IMR-90 (cell line): ENCODE measurements at regions not wholly inside any gene's neighbourhood (a gene's known extent, or its start where the extent isn't known, plus 50 kb on each side); places are given as distances from the start of the nearest gene placed in this dataset.

ENCODE experiments used
- ATAC-seq: fragments of 200-7000 bp; cut with Tn5 transposase; 2 replicates; pipeline ENCODE4 v1.9.1; 2020; ENCODE audit warnings: low read depth, mild to moderate bottlenecking, moderate library complexity
- BruUV-seq: library from RNA; stranded (reverse); fragments of 400-500 nt; replicated peaks from 2 replicates; lab custom pipeline; 2021; lab: Mats Ljungman, UMichigan
- CTCF ChIA-PET: fragments of 300-600 bp; formaldehyde crosslinking; extraction: SDS; loops from one replicate; lab custom pipeline; 2021; ENCODE audit warnings: antibody characterized with exemption; lab: Yijun Ruan, JAX
- POLR2A ChIA-PET: fragments of 300-600 bp; sonication (Branson Sonifier 250); formaldehyde crosslinking; loops from one replicate; lab custom pipeline; 2022; ENCODE audit warnings: antibody characterized with exemption; ENCODE audit not compliant: unreplicated experiment; lab: Charles Lee
- DNase-seq: peaks from one replicate; pipeline ENCODE4 v3.0.0; 2013
- H2AFZ ChIP-seq: replicated peaks from 2 replicates; pipeline ENCODE3; 2013; ENCODE audit warnings: low read length, mild to moderate bottlenecking; ENCODE audit not compliant: poor library complexity
- H2AK5ac ChIP-seq: 2 replicates; pipeline ENCODE4 v1.6.1; 2013; ENCODE audit warnings: low read depth, low read length, inconsistent platforms
- H2AK9ac ChIP-seq: replicated peaks from 2 replicates; pipeline ENCODE3; 2013; ENCODE audit warnings: mild to moderate bottlenecking, low read depth, low read length, moderate library complexity; ENCODE audit not compliant: poor library complexity
- H2BK120ac ChIP-seq: 2 replicates; pipeline ENCODE4 v1.6.1; 2013; ENCODE audit warnings: low read depth, low read length, inconsistent platforms
- H2BK15ac ChIP-seq: 3 replicates; pipeline ENCODE4 v1.6.1; 2013; ENCODE audit warnings: low read depth, low read length, inconsistent platforms
- H2BK20ac ChIP-seq: 2 replicates; pipeline ENCODE4 v1.6.1; 2013; ENCODE audit warnings: low read depth, mild to moderate bottlenecking, inconsistent platforms, low read length, moderate library complexity
- H2BK5ac ChIP-seq: 2 replicates; pipeline ENCODE4 v1.6.1; 2013; ENCODE audit warnings: mild to moderate bottlenecking, low read depth, low read length, inconsistent platforms; ENCODE audit not compliant: poor library complexity, severe bottlenecking
- H3K14ac ChIP-seq: replicated peaks from 2 replicates; pipeline ENCODE4 v1.6.1; 2013; ENCODE audit warnings: low read depth, low read length, inconsistent platforms
- H3K18ac ChIP-seq: 2 replicates; pipeline ENCODE4 v1.6.1; 2013; ENCODE audit warnings: low read depth, low read length, control low read depth
- H3K23ac ChIP-seq: 2 replicates; pipeline ENCODE4 v1.6.1; 2013; ENCODE audit warnings: low read depth, low read length, inconsistent platforms
- H3K27ac ChIP-seq: 2 replicates; pipeline ENCODE4 v1.5.1; 2013; ENCODE audit warnings: mild to moderate bottlenecking, control low read depth, low read length; ENCODE audit not compliant: insufficient read depth
- H3K27me3 ChIP-seq: 2 replicates; pipeline ENCODE4 v1.6.1; 2013; ENCODE audit warnings: low read length; ENCODE audit not compliant: control insufficient read depth, insufficient read depth
- H3K36me3 ChIP-seq: 2 replicates; pipeline ENCODE4 v1.6.1; 2013; ENCODE audit warnings: low read length, mixed read lengths; ENCODE audit not compliant: control insufficient read depth, insufficient read depth
- H3K4ac ChIP-seq: 2 replicates; pipeline ENCODE4 v1.6.1; 2013; ENCODE audit warnings: low read depth, low read length, inconsistent platforms
- H3K4me1 ChIP-seq: 2 replicates; pipeline ENCODE4 v1.6.1; 2013; ENCODE audit warnings: low read length, mixed read lengths; ENCODE audit not compliant: control insufficient read depth, insufficient read depth
- H3K4me2 ChIP-seq: 2 replicates; pipeline ENCODE4 v1.6.1; 2013; ENCODE audit warnings: low read depth, mild to moderate bottlenecking, control low read depth, low read length, moderate library complexity
- H3K4me3 ChIP-seq: 2 replicates; pipeline ENCODE4 v1.5.1; 2013; ENCODE audit warnings: low read depth, mild to moderate bottlenecking, control low read depth, low read length, moderate library complexity; ENCODE audit not compliant: insufficient read depth
- H3K56ac ChIP-seq: 2 replicates; pipeline ENCODE4 v1.6.1; 2013; ENCODE audit warnings: low read length, inconsistent platforms; ENCODE audit not compliant: insufficient read depth; ENCODE audit errors: extremely low read depth
- H3K79me1 ChIP-seq, 2 experiments: 2 replicates each; pipeline ENCODE4 v1.6.1; 2013; ENCODE audit warnings: low read length in 2 of 2, inconsistent platforms in 1 of 2, low read depth in 1 of 2
- H3K9ac ChIP-seq: 2 replicates; pipeline ENCODE4 v1.6.1; 2013; ENCODE audit warnings: low read depth, low read length, control low read depth
- H3K9me1 ChIP-seq: 2 replicates; pipeline ENCODE4 v1.6.1; 2013; ENCODE audit warnings: low read length, inconsistent platforms; ENCODE audit not compliant: insufficient read depth
- H3K9me3 ChIP-seq: 2 replicates; pipeline ENCODE4 v1.6.1; 2013; ENCODE audit warnings: low read length; ENCODE audit not compliant: control insufficient read depth, insufficient read depth
- H4K20me1 ChIP-seq: 2 replicates; pipeline ENCODE4 v1.6.1; 2013; ENCODE audit warnings: low read length, inconsistent platforms; ENCODE audit not compliant: insufficient read depth
- H4K5ac ChIP-seq: 2 replicates; pipeline ENCODE4 v1.6.1; 2013; ENCODE audit warnings: mild to moderate bottlenecking, low read depth, low read length, control low read depth
- H4K8ac ChIP-seq, 2 experiments: 2 replicates each; pipeline ENCODE4 v1.6.1; 2013; ENCODE audit warnings: low read depth in 2 of 2, low read length in 2 of 2, control low read depth in 1 of 2, inconsistent platforms in 1 of 2
- H4K91ac ChIP-seq: 2 replicates; pipeline ENCODE4 v1.6.1; 2013; ENCODE audit warnings: low read depth, low read length, inconsistent platforms; ENCODE audit not compliant: insufficient read depth
- BHLHE40 ChIP-seq: fragments of 150-350 bp; IDR thresholded peaks from 2 replicates; pipeline ENCODE4 v1.6.1; 2016; ENCODE audit warnings: mild to moderate bottlenecking, low read depth, low read length
- CEBPB ChIP-seq: IDR thresholded peaks from 2 replicates; pipeline ENCODE4 v1.6.1; 2012; ENCODE audit warnings: low read depth, low read length, improper control_type of control experiment
- CHD1 ChIP-seq: IDR thresholded peaks from 2 replicates; pipeline ENCODE4 v1.6.1; 2012; ENCODE audit warnings: low read depth, low read length, improper control_type of control experiment
- CTCF ChIP-seq: conservative IDR thresholded peaks from 2 replicates; pipeline ENCODE4 v1.5.1; 2012; ENCODE audit warnings: mild to moderate bottlenecking, low read depth, low read length, improper control_type of control experiment
- ELK1 ChIP-seq: fragments of 150-350 bp; IDR thresholded peaks from 2 replicates; pipeline ENCODE4 v1.6.1; 2016; ENCODE audit warnings: low read depth, mild to moderate bottlenecking, low read length, moderate library complexity, borderline replicate concordance
- FOS ChIP-seq: fragments of 150-350 bp; IDR thresholded peaks from 2 replicates; pipeline ENCODE4 v1.6.1; 2016; ENCODE audit warnings: low read depth, low read length
- MAFK ChIP-seq: IDR thresholded peaks from 2 replicates; pipeline ENCODE4 v1.6.1; 2012; ENCODE audit warnings: low read depth, low read length, improper control_type of control experiment
- MAZ ChIP-seq: IDR thresholded peaks from 2 replicates; pipeline ENCODE4 v1.6.1; 2012; ENCODE audit warnings: low read depth, mild to moderate bottlenecking, low read length, improper control_type of control experiment, moderate library complexity, borderline replicate concordance
- POLR2A ChIP-seq: IDR thresholded peaks from 2 replicates; pipeline ENCODE4 v1.6.1; 2012; ENCODE audit warnings: mild to moderate bottlenecking, low read depth, low read length
- RAD21 ChIP-seq: IDR thresholded peaks from 2 replicates; pipeline ENCODE4 v1.6.1; 2012; ENCODE audit warnings: low read length, improper control_type of control experiment
- RCOR1 ChIP-seq: IDR thresholded peaks from 2 replicates; pipeline ENCODE4 v1.6.1; 2012; ENCODE audit warnings: mild to moderate bottlenecking, low read length, improper control_type of control experiment; ENCODE audit not compliant: insufficient replicate concordance
- RFX5 ChIP-seq: IDR thresholded peaks from 2 replicates; pipeline ENCODE4 v1.8.0; 2012; ENCODE audit warnings: low read depth, mild to moderate bottlenecking, low read length, moderate library complexity
- SMC3 ChIP-seq: fragments of 150-350 bp; IDR thresholded peaks from 2 replicates; pipeline ENCODE4 v1.6.1; 2016; ENCODE audit warnings: low read depth, mild to moderate bottlenecking, antibody characterized with exemption, low read length, moderate library complexity
- USF2 ChIP-seq: fragments of 150-350 bp; IDR thresholded peaks from 2 replicates; pipeline ENCODE4 v1.6.1; 2017; ENCODE audit warnings: mild to moderate bottlenecking, antibody characterized with exemption, low read length, low read depth
- WGBS, 2 experiments: methylation state at CpG; one replicate each; pipeline versions ENCODE4 v1.1.5 to v1.1.7; 2013; ENCODE audit warnings: missing lambda C conversion rate in 2 of 2; ENCODE audit not compliant: insufficient read length in 1 of 2; ENCODE audit errors: extremely low coverage in 2 of 2; 5-methylcytosine and 5-hydroxymethylcytosine counted together
- dilution Hi-C: fragments of 300-500 bp; cut with HindIII; formaldehyde crosslinking; loops from one replicate; pipeline ENCODE4 v1.14.3; 2018; ENCODE audit warnings: low sequenced_read_pairs; ENCODE audit not compliant: unreplicated experiment
- in situ Hi-C: fragments of 300-500 bp; cut with MboI; formaldehyde crosslinking; loops from 3 replicates; pipeline ENCODE4 v1.14.3; 2019; ENCODE audit warnings: low sequenced_read_pairs, inconsistent platforms, mixed read lengths
- intact Hi-C: fragments of 100-400 bp; cut with micrococcal nuclease; formaldehyde crosslinking; loops from 2 replicates; pipeline ENCODE4 v1.10.0; 2022

GRCh38 chr11:131044851-131045250 lies 128.6 kb upstream of the SNX19 start:
- intact Hi-C loops, result loop anchor here (5.0 kb wide), 1 partner anchor 123 kb away; no protein-coding TSS in a partner anchor
- H3K27me3 ChIP-seq, result peaks cover 16% of the 10 kb centered on the region
- H3K27ac ChIP-seq, result no peak overlapping the region
- no peak overlapping the region for H2BK20ac ChIP-seq
- no peak overlapping the region for H3K4me2 ChIP-seq
- no peak overlapping the region for H4K5ac ChIP-seq
- dilution Hi-C loops, result no loop called here
- no peak for ATAC-seq
- no peak overlapping the region for H2BK5ac ChIP-seq
- 0 out of 2 replicates have a peak, but pooled peaks cover 2% of the 10 kb centered on the region for H3K9me3 ChIP-seq
- H4K8ac ChIP-seq, result no peak overlapping the region
- no peak overlapping the region for H2AFZ ChIP-seq
- no peak overlapping the region for H2AK9ac ChIP-seq
- no peak overlapping the region for H2BK120ac ChIP-seq
- in situ Hi-C loops, result no loop called here
- no peaks in the 10 kb centered on the region for H4K20me1 ChIP-seq
- no peak overlapping the region for H2BK15ac ChIP-seq
- no peak overlapping the region for H2AK5ac ChIP-seq
- H3K4me1 ChIP-seq, result no peaks in the 10 kb centered on the region; the same call in 1 of the 2 replicates
- no peak overlapping the region for H3K9ac ChIP-seq
- H3K36me3 ChIP-seq, result no peaks in the 10 kb centered on the region
- no TSS peak for BruUV-seq
- H3K23ac ChIP-seq, result no peak overlapping the region
- no peak overlapping the region for H3K4ac ChIP-seq
- H3K18ac ChIP-seq, result no peak overlapping the region
- WGBS, 2 experiments, result no CpG with 5 or more reads among the region's 7 CpGs
- no peak for TF ChIP-seq POLR2A
- TF ChIP-seq BHLHE40, result no peak
- TF ChIP-seq RCOR1, result no peak
- no peak for TF ChIP-seq MAZ
- no peak for TF ChIP-seq MAFK
- TF ChIP-seq CEBPB, result no peak
- TF ChIP-seq CTCF, result no peak
- TF ChIP-seq RAD21, result no peak
- no peak for TF ChIP-seq USF2
- TF ChIP-seq SMC3, result no peak
- TF ChIP-seq CHD1, result no peak
- TF ChIP-seq RFX5, result no peak
- TF ChIP-seq FOS, result no peak
- no peak for TF ChIP-seq ELK1
- POLR2A ChIA-PET, result no interaction called here
- CTCF ChIA-PET, result interaction anchor here (2.0 kb wide), 1 partner anchor 629 kb away, joined by 5 read pairs; no protein-coding TSS in a partner anchor
- H3K9me1 ChIP-seq, result no peaks in the 10 kb centered on the region
- no peak overlapping the region for H3K14ac ChIP-seq
- no peak overlapping the region for H3K4me3 ChIP-seq
- H3K56ac ChIP-seq, result no peak overlapping the region
- no peak overlapping the region for H4K91ac ChIP-seq
- no peak for DNase-seq
- no peaks in the 10 kb centered on the region for H3K79me1 ChIP-seq
